T-cell (primary cell): ENCODE measurements at regions not wholly inside any gene's neighbourhood (a gene's known extent, or its start where the extent isn't known, plus 50 kb on each side); places are given as distances from the start of the nearest gene placed in this dataset.

Source experiments
- ATAC-seq, 4 experiments: fragments of 200-7000 bp in 3 of 4; fragments of 150-1000 bp in 1 of 4; cut with Tn5 transposase; replicated peaks in 1 of 4; 1 replicate in 3 of 4; 2 replicates in 1 of 4; pipeline ENCODE4 v1.10.0; 2021; ENCODE audit warnings: moderate library complexity in 3 of 4, mild to moderate bottlenecking in 2 of 4, moderate number of reproducible peaks in 1 of 4
- CTCF ChIA-PET, 2 donors: fragments of 300-600 bp; sonication (Branson Sonifier 250); formaldehyde crosslinking; loops; one replicate each; lab custom pipeline; 2022; ENCODE audit warnings: antibody characterized with exemption in 2 of 2; lab: Charles Lee
- POLR2A ChIA-PET, 2 donors: fragments of 300-600 bp; sonication (Branson Sonifier 250); formaldehyde crosslinking; loops; one replicate each; lab custom pipeline; 2022; ENCODE audit warnings: antibody characterized with exemption in 2 of 2; lab: Charles Lee
- DNase-seq, 35 experiments: peaks; one replicate each; pipeline versions ENCODE4 v3.0.0 to v3.0.0-alpha.2; 2013 to 2023
- H3K27ac ChIP-seq: one replicate; pipeline ENCODE4 v1.5.1; 2013; ENCODE audit warnings: low read length
- H3K27me3 ChIP-seq, 2 experiments: replicated peaks in 1 of 2; 1 replicate in 1 of 2; 2 replicates in 1 of 2; pipeline versions ENCODE4 v1.6.1 to v1.7.0; 2013; ENCODE audit warnings: low read length in 1 of 2, mixed read lengths in 1 of 2; ENCODE audit not compliant: control insufficient read depth in 2 of 2, insufficient read depth in 2 of 2; ENCODE audit errors: extremely low read depth in 1 of 2
- H3K36me3 ChIP-seq, 2 donors: 1 replicate in 1 of 2; 2 replicates in 1 of 2; pipeline versions ENCODE4 v1.6.1 to v1.7.0; 2013; ENCODE audit warnings: low read length in 1 of 2; ENCODE audit not compliant: control insufficient read depth in 2 of 2, insufficient read depth in 1 of 2; ENCODE audit errors: extremely low read depth in 1 of 2
- H3K4me1 ChIP-seq, 2 experiments: 1 replicate in 1 of 2; 2 replicates in 1 of 2; pipeline versions ENCODE4 v1.6.1 to v1.7.0; 2013; ENCODE audit warnings: low read length in 2 of 2, mixed read lengths in 1 of 2; ENCODE audit not compliant: insufficient read depth in 2 of 2, control insufficient read depth in 1 of 2; ENCODE audit errors: extremely low read depth in 1 of 2
- H3K4me3 ChIP-seq, 2 donors: 1 replicate in 1 of 2; 2 replicates in 1 of 2; pipeline versions ENCODE4 v1.5.1 to v1.7.0; 2013; ENCODE audit warnings: mild to moderate bottlenecking in 2 of 2, low read length in 1 of 2, moderate library complexity in 1 of 2; ENCODE audit not compliant: control insufficient read depth in 1 of 2; ENCODE audit errors: extremely low read depth in 1 of 2
- H3K9me3 ChIP-seq: 2 replicates; pipeline ENCODE4 v1.7.0; 2013
- H3K27ac Mint-ChIP-seq, 2 donors: one replicate each; pipeline ENCODE4 v1.8.0; 2020 to 2021; ENCODE audit warnings: mild to moderate bottlenecking in 2 of 2, mixed read lengths in 2 of 2
- H3K27me3 Mint-ChIP-seq, 2 donors: one replicate each; pipeline ENCODE4 v1.8.0; 2021 to 2022; ENCODE audit warnings: mixed read lengths in 2 of 2
- H3K36me3 Mint-ChIP-seq: one replicate; pipeline ENCODE4 v1.8.0; 2021; ENCODE audit warnings: mixed read lengths
- H3K4me1 Mint-ChIP-seq, 3 donors: one replicate each; pipeline ENCODE4 v1.8.0; 2020 to 2022; ENCODE audit warnings: mixed read lengths in 3 of 3, mild to moderate bottlenecking in 1 of 3
- H3K4me3 Mint-ChIP-seq, 3 donors: one replicate each; pipeline ENCODE4 v1.8.0; 2020 to 2022; ENCODE audit warnings: mild to moderate bottlenecking in 3 of 3, mixed read lengths in 3 of 3, moderate library complexity in 3 of 3
- H3K9me3 Mint-ChIP-seq, 3 donors: one replicate each; pipeline ENCODE4 v1.8.0; 2020 to 2022; ENCODE audit warnings: mixed read lengths in 3 of 3
- WGBS: methylation state at CpG from one replicate; pipeline ENCODE4 v1.1.5; 2013; ENCODE audit warnings: missing lambda C conversion rate; ENCODE audit not compliant: insufficient coverage; 5-methylcytosine and 5-hydroxymethylcytosine counted together

DNA sequence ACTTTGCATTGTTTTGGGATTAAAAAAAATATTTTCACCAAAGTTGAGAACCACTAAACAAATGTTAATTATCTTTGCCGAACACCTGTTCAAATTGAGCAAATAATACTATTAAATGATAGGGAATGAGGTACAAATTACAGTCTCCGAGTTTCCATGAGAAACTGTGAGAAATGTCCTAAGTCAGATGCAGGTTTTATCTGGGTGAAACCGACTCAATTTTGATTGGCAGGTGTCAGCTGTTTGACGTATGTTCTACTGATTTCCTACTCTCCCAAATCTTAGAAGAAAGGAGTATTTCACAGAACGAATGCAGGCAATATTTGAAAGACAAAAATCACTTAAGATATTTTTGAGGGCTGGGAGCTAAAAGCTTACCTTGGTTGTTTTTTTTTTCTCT is 622.0 kb upstream of the GOT2 start:
- ATAC-seq = no peak
- Histone ChIP-seq H3K4me3 (no peak overlapping the region), H3K27ac (no peak overlapping the region), H3K36me3 (no peaks in the 10 kb centered on the region), H3K4me1 (no peaks in the 10 kb centered on the region), H3K9me3 (no peaks in the 10 kb centered on the region), H3K27me3 (no peaks in the 10 kb centered on the region)
- DNase-seq = no peak
- no peaks in the 10 kb centered on the region for H3K27me3 Mint-ChIP-seq
- no CpG with 5 or more reads among the region's 5 CpGs for WGBS
- H3K4me3 Mint-ChIP-seq = no peak overlapping the region
- H3K36me3 Mint-ChIP-seq = no peaks in the 10 kb centered on the region
- H3K27ac Mint-ChIP-seq = no peak overlapping the region
- ChIA-PET CTCF (no interaction called here), POLR2A (no interaction called here)
- H3K9me3 Mint-ChIP-seq = peaks cover 0 to 23% (median 0%) of the 10 kb centered on the region in 3 donors
- no peaks in the 10 kb centered on the region for H3K4me1 Mint-ChIP-seq

DNA sequence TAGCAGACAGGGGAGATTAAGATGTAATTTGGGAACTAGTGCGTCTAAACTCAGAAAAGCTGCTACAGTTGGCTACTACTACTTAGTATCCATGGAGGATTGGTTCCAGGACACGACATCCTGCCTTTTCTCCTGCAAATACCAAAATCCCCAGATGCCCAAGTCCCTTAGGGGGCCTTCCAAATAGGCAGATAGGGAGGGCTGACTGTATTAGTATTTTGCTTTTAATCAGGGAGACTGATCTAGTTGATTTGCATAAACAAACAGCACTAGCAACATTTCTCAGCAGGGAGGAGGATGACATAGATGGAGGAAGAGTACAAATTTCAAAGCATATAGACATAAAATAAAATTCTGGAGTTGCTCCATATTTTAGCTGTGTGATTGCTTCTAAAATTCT is 621.6 kb upstream of the GOT2 start:
- ChIA-PET CTCF (no interaction called here), POLR2A (no interaction called here)
- Mint-ChIP-seq H3K27me3 (no peaks in the 10 kb centered on the region), H3K27ac (no peak overlapping the region), H3K4me1 (no peaks in the 10 kb centered on the region), H3K36me3 (no peaks in the 10 kb centered on the region), H3K4me3 (no peak overlapping the region), H3K9me3 (peaks cover 0 to 23% (median 0%) of the 10 kb centered on the region in 3 donors)
- Histone ChIP-seq H3K4me1 (no peaks in the 10 kb centered on the region), H3K27ac (no peak overlapping the region), H3K9me3 (no peaks in the 10 kb centered on the region), H3K36me3 (no peaks in the 10 kb centered on the region), H3K4me3 (no peak overlapping the region), H3K27me3 (no peaks in the 10 kb centered on the region)
- no peak for ATAC-seq
- DNase-seq = no peak
- WGBS = no CpG with 5 or more reads among the region's 2 CpGs

DNA sequence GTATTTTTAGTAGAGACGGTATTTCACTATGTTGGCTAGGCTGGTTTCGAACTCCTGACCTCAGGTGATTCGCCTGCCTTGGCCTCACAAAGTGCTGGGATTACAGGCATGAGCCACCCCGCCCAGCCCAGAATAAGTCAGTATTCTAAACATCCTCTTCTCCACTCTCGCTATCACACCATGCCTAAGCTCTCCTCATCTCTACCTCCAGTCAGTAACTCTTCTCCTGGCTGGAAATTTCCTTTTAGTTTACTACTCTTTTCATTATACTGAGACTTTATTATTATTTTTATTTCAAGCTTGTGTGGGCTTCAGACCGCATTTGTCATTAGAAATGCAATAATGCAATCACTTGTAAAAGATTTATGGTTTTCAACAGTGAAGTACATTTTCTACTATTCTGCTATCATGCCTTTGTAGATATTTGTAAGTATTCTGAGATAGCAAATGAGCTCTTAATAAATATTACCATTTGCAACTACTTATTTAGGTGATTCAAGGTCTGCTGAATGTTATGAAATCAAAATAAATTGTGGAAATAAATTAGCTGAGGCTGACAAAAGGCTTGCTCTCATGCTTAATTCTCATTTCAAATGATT is 617.3 kb upstream of the GOT2 start:
- no peaks in the 10 kb centered on the region for H3K9me3 ChIP-seq
- no peaks in the 10 kb centered on the region for H3K36me3 ChIP-seq
- 80% methylated on average over 1 of the region's 6 CpGs for WGBS
- DNase-seq = no peak
- H3K9me3 Mint-ChIP-seq = peaks cover 0 to 13% (median 2%) of the 10 kb centered on the region in 3 donors
- ChIA-PET POLR2A (interaction anchor here (0.6 kb wide), 2 partner anchors 214 to 280 kb away, joined by 6 to 11 read pairs; no protein-coding TSS in a partner anchor), CTCF (no interaction called here)
- H3K4me1 ChIP-seq = no peaks in the 10 kb centered on the region
- no peak overlapping the region for H3K27ac ChIP-seq
- no peaks in the 10 kb centered on the region for H3K27me3 ChIP-seq
- no peak for ATAC-seq
- H3K4me1 Mint-ChIP-seq = no peaks in the 10 kb centered on the region
- H3K4me3 Mint-ChIP-seq = no peak overlapping the region
- no peak overlapping the region for H3K27ac Mint-ChIP-seq
- no peak overlapping the region for H3K4me3 ChIP-seq
- H3K36me3 Mint-ChIP-seq = no peaks in the 10 kb centered on the region
- H3K27me3 Mint-ChIP-seq = no peaks in the 10 kb centered on the region

DNA sequence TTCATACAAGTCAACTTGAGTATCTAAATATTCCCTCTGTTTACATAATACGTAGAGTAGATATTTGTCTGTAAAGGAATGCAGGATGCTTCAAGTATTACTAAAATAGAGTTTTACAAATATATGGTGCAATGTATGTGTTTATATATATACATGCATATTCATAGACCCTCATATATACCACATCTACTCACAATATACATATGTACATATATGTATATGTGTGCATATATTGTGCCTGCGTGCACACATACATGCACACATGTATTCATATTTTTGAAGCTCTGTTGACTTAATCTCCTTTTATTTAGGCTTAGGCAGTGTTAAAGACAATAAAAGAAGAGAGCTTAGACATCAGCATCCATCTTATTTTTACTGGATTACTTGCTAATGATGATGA is 616.6 kb upstream of the GOT2 start:
- H3K27ac ChIP-seq = no peak overlapping the region
- H3K9me3 ChIP-seq = no peaks in the 10 kb centered on the region
- Mint-ChIP-seq H3K4me1 (no peaks in the 10 kb centered on the region), H3K27me3 (no peaks in the 10 kb centered on the region), H3K36me3 (no peaks in the 10 kb centered on the region), H3K27ac (no peak overlapping the region), H3K9me3 (peaks cover 0 to 12% (median 2%) of the 10 kb centered on the region in 3 donors), H3K4me3 (no peak overlapping the region)
- H3K4me1 ChIP-seq = no peaks in the 10 kb centered on the region
- ATAC-seq (no peak), DNase-seq (no peak)
- H3K27me3 ChIP-seq = no peaks in the 10 kb centered on the region
- ChIA-PET POLR2A (interaction anchor here (0.6 kb wide), 2 partner anchors 157 to 279 kb away, joined by 3 to 6 read pairs; no protein-coding TSS in a partner anchor), CTCF (no interaction called here)
- no peak overlapping the region for H3K4me3 ChIP-seq
- no CpG with 5 or more reads among the region's 2 CpGs for WGBS
- no peaks in the 10 kb centered on the region for H3K36me3 ChIP-seq

DNA sequence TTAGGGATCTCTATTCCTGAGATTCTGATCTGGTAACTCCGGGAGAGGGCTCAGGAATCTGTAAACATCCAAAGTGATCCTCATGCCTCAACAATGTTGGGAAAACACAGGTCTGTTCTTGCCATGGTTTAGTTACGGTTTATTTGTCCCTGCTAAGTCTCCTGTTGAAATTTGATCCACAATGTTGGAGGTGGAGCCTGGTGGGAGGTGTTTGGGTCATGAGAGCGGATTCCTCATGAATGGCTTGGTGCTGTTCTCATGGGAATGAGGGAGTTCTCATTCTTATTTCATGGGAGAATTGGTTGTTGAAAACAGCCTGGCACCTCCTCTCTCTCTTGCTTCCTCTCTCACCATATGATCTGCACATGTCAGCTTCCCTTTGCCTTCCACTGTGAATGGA is 608.6 kb upstream of the GOT2 start:
- CTCF ChIA-PET = no interaction called here
- no peak for ATAC-seq

DNA sequence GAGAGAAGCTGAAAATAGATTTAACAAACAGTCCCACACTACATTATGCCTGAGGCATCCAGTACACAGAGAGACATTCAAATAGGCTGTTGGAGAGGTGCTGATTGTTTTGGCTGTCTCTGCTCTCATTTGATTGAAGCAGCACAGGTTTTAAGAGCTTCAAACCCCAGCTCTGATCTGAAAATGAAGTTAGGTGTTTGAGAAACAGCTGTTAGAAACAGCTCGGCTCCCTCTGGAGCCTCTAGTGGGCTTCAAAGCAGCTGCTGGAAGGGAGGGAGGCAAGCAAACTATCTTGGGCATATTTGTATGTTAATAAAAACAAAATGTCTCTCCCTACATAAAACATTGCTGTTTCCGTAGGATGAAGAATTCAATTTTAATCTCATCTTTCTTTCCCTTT is 607.3 kb upstream of the GOT2 start:
- Mint-ChIP-seq H3K27ac (no peak overlapping the region), H3K27me3 (peaks cover 0 to 5% of the 10 kb centered on the region in 2 donors), H3K4me3 (no peak overlapping the region), H3K4me1 (no peaks in the 10 kb centered on the region), H3K9me3 (peaks cover 0 to 12% (median 0%) of the 10 kb centered on the region in 3 donors), H3K36me3 (no peaks in the 10 kb centered on the region)
- Histone ChIP-seq H3K27ac (no peak overlapping the region), H3K4me3 (no peak overlapping the region), H3K27me3 (no peaks in the 10 kb centered on the region), H3K36me3 (no peaks in the 10 kb centered on the region), H3K9me3 (no peaks in the 10 kb centered on the region), H3K4me1 (no peaks in the 10 kb centered on the region)
- DNase-seq (no peak), ATAC-seq (no peak)
- ChIA-PET CTCF (no interaction called here), POLR2A (no interaction called here)
- WGBS = 100% methylated on average over 1 of the region's 2 CpGs

More for the DNA sequence above, 608.6 kb upstream of the GOT2 start:
- Mint-ChIP-seq H3K27me3 (peaks cover 0 to 5% of the 10 kb centered on the region in 2 donors), H3K27ac (no peak overlapping the region), H3K4me1 (no peaks in the 10 kb centered on the region), H3K4me3 (no peak overlapping the region), H3K36me3 (no peaks in the 10 kb centered on the region), H3K9me3 (peaks cover 0 to 12% (median 2%) of the 10 kb centered on the region in 3 donors)
- Histone ChIP-seq H3K36me3 (no peaks in the 10 kb centered on the region), H3K27ac (no peak overlapping the region), H3K4me3 (no peak overlapping the region), H3K4me1 (no peaks in the 10 kb centered on the region), H3K27me3 (no peaks in the 10 kb centered on the region), H3K9me3 (no peaks in the 10 kb centered on the region)
- WGBS = 69% methylated on average over 2 of the region's 3 CpGs
- POLR2A ChIA-PET = no interaction called here
- no peak for DNase-seq

DNA sequence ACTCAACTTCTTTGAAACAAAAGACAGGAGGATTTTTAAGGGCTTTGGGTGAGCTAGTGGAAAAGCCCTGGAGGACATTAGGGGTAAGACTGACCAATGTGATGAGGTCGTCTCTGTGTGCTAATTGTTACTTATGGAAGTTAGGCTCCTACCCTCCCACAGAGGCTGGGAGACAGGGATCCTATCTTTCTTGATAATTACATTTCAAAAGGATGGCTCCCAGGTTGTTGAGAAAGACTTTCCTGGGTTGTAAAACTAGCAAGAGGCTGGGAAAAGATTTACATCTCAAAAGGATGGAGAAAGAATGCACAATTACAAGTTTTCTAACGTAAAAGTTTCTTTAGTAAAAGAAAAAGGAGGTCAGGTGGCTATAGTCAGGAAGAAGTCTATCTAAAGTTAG is 605.8 kb upstream of the GOT2 start:
- Histone ChIP-seq H3K27me3 (no peaks in the 10 kb centered on the region), H3K27ac (no peak overlapping the region), H3K9me3 (no peaks in the 10 kb centered on the region), H3K4me3 (no peak overlapping the region), H3K4me1 (no peaks in the 10 kb centered on the region), H3K36me3 (no peaks in the 10 kb centered on the region)
- no CpG with 5 or more reads among the region's 2 CpGs for WGBS
- Mint-ChIP-seq H3K27ac (no peak overlapping the region), H3K4me1 (no peaks in the 10 kb centered on the region), H3K9me3 (peaks cover 0 to 9% (median 0%) of the 10 kb centered on the region in 3 donors), H3K27me3 (peaks cover 0 to 4% of the 10 kb centered on the region in 2 donors), H3K36me3 (no peaks in the 10 kb centered on the region), H3K4me3 (no peak overlapping the region)
- POLR2A ChIA-PET = no interaction called here
- ATAC-seq (no peak), DNase-seq (no peak)
- CTCF ChIA-PET = no interaction called here
